ENCODE measurements at regions not wholly inside any gene's neighbourhood (a gene's known extent, or its start where the extent isn't known, plus 50 kb on each side); places are given as distances from the start of the nearest gene placed in this dataset.

DNA sequence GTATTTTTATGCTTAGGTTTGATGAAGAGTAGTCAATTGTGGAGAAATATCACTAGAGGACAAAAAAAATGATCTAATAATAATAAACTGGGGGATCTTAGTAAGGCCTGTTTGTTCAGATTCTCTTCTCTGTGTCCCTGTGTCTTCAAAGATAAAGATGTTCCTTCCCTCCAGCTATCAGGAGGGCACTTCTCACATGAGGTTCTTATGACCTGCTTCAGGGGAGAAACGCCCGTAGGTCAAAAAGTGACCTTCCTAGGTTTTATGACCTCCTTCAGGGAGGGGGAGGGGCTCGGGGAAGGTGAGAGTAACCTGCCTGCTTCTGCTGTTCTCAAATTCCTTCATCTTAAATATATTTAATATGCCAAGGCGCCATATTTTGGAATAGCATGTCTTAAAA lies 89.2 kb upstream of the JADE1 start:
- TF ChIP-seq, protein P1, sequence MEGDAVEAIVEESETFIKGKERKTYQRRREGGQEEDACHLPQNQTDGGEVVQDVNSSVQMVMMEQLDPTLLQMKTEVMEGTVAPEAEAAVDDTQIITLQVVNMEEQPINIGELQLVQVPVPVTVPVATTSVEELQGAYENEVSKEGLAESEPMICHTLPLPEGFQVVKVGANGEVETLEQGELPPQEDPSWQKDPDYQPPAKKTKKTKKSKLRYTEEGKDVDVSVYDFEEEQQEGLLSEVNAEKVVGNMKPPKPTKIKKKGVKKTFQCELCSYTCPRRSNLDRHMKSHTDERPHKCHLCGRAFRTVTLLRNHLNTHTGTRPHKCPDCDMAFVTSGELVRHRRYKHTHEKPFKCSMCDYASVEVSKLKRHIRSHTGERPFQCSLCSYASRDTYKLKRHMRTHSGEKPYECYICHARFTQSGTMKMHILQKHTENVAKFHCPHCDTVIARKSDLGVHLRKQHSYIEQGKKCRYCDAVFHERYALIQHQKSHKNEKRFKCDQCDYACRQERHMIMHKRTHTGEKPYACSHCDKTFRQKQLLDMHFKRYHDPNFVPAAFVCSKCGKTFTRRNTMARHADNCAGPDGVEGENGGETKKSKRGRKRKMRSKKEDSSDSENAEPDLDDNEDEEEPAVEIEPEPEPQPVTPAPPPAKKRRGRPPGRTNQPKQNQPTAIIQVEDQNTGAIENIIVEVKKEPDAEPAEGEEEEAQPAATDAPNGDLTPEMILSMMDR (IDR thresholded peaks at IDR 0.05), result no peak
- H3K4me3 Mint-ChIP-seq (ENCODE audit: unreplicated experiment), result no peak overlapping the region

DNA sequence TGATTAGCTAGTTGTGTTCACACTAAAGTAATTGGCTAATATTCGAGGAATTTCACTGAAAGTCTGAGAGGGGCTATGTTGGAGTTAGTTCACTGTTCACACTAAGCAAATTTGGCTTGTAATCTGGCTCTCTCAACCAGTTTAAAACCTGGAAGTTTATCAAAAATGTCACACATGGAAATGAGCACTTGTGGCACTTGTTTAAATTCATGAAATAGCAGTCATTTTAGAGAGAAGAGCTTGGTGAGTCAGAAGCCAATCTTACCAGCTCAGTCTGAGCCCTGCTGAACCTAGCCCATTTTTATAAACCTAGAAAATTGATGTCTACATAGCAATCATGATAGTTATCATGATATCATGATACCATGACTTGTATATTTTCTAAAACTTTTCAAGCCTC lies 90.7 kb upstream of the JADE1 start:
- Mint-ChIP-seq H3K27ac (ENCODE audit: unreplicated experiment) (no peak overlapping the region), H3K4me3 (ENCODE audit: unreplicated experiment) (no peak overlapping the region), H3K36me3 (ENCODE audit: unreplicated experiment) (no peaks in the 10 kb centered on the region), H3K4me1 (ENCODE audit: unreplicated experiment) (peaks cover 7% of the 10 kb centered on the region), H3K9me3 (ENCODE audit: unreplicated experiment) (no peaks in the 10 kb centered on the region), H3K27me3 (ENCODE audit: unreplicated experiment) (no peaks in the 10 kb centered on the region)
- DNase-seq (ENCODE audit: extremely low spot score, unreplicated experiment), result no peak
- TF ChIP-seq, protein P1 (IDR thresholded peaks at IDR 0.05), result no peak

More for the DNA sequence above, 89.2 kb upstream of the JADE1 start:
- Mint-ChIP-seq H3K27me3 (ENCODE audit: unreplicated experiment) (no peaks in the 10 kb centered on the region), H3K36me3 (ENCODE audit: unreplicated experiment) (no peaks in the 10 kb centered on the region), H3K4me1 (ENCODE audit: unreplicated experiment) (peaks cover 7% of the 10 kb centered on the region), H3K27ac (ENCODE audit: unreplicated experiment) (no peak overlapping the region), H3K9me3 (ENCODE audit: unreplicated experiment) (no peaks in the 10 kb centered on the region)
- no peak for DNase-seq (ENCODE audit: extremely low spot score, unreplicated experiment)

DNA sequence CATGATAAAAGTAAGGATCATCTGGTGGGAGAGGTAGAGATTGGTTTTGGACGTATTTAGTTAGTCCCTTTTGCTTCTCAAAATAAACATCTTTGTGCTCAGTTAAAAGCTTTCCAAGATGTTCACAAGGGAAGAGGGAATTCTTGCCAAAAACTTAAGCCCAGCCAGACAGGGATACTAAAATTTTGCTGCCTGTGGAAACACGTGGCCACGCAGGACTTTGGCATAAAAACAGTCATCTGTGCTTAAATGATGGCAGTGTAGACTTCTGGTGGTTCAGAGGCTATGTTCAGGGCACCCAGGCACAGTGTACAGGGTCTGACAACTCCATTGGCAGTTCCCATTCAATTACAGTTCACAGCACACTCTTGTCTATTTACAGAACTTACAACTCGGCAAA lies 93.2 kb upstream of the JADE1 start:
- Mint-ChIP-seq H3K9me3 (ENCODE audit: unreplicated experiment) (no peaks in the 10 kb centered on the region), H3K36me3 (ENCODE audit: unreplicated experiment) (no peaks in the 10 kb centered on the region), H3K27me3 (ENCODE audit: unreplicated experiment) (no peaks in the 10 kb centered on the region), H3K4me1 (ENCODE audit: unreplicated experiment) (no peaks in the 10 kb centered on the region), H3K27ac (ENCODE audit: unreplicated experiment) (no peak overlapping the region), H3K4me3 (ENCODE audit: unreplicated experiment) (no peak overlapping the region)
- TF ChIP-seq, protein P1 (IDR thresholded peaks at IDR 0.05), result no peak
- DNase-seq (ENCODE audit: extremely low spot score, unreplicated experiment), result no peak

DNA sequence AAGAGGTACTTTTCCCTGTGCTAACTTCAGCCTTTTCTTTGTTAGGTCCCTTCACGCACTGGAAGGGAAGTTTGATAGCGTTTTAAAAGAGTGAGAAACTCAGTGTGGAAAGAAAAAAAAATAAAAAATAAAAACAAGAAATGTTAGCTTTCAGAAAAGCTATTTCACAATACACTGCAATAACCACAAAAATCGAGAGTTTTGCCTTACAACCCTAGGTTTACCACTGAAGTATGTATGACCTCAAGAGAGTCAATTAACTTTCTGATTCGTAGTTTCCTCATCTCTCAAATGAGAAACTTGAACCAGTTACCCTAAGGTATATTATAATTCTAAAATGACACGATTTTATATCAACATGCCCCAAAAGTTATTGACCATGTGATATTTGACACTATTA lies 93.9 kb upstream of the JADE1 start:
- Mint-ChIP-seq H3K9me3 (ENCODE audit: unreplicated experiment) (no peaks in the 10 kb centered on the region), H3K27me3 (ENCODE audit: unreplicated experiment) (no peaks in the 10 kb centered on the region), H3K27ac (ENCODE audit: unreplicated experiment) (no peak overlapping the region), H3K4me1 (ENCODE audit: unreplicated experiment) (no peaks in the 10 kb centered on the region), H3K4me3 (ENCODE audit: unreplicated experiment) (no peak overlapping the region), H3K36me3 (ENCODE audit: unreplicated experiment) (no peaks in the 10 kb centered on the region)
- TF ChIP-seq, protein P1 (IDR thresholded peaks at IDR 0.05), result no peak
- no peak for DNase-seq (ENCODE audit: extremely low spot score, unreplicated experiment)

DNA sequence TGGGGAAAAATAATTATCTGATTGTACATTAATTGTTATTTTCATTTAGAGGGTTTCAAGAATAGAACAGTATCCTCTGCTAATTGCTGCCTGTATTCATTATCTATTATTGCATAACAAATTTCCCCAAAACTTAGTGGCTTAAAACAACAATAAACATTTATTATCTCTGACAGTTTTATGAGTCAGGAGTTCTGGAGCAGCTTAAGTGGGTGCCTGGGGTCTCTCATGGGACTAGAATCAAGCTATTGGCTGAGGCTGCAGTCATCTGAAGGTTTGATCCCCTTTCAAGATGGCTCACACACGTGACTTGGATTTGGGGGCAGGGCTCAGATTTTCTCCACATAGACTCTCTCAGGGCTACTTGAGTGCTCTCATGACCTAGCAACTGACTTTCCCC lies 98.1 kb upstream of the JADE1 start:
- H3K4me1 Mint-ChIP-seq (ENCODE audit: unreplicated experiment), result no peaks in the 10 kb centered on the region
- H3K36me3 Mint-ChIP-seq (ENCODE audit: unreplicated experiment), result no peaks in the 10 kb centered on the region
- H3K4me3 Mint-ChIP-seq (ENCODE audit: unreplicated experiment), result no peak overlapping the region
- no peaks in the 10 kb centered on the region for H3K9me3 Mint-ChIP-seq (ENCODE audit: unreplicated experiment)
- H3K27ac Mint-ChIP-seq (ENCODE audit: unreplicated experiment), result no peak overlapping the region
- TF ChIP-seq, protein P1 (IDR thresholded peaks at IDR 0.05), result no peak
- no peaks in the 10 kb centered on the region for H3K27me3 Mint-ChIP-seq (ENCODE audit: unreplicated experiment)
- no peak for DNase-seq (ENCODE audit: extremely low spot score, unreplicated experiment)
